ENCODE measurements at regions not wholly inside any gene's neighbourhood (a gene's known extent, or its start where the extent isn't known, plus 50 kb on each side); places are given as distances from the start of the nearest gene placed in this dataset.

GRCh38 chr5:124660229-124661093 is 86.0 kb downstream of the ZNF608 start:
- peaks cover 5 to 7% of the 10 kb centered on the region in 2 donors for H3K4me1 ChIP-seq

GRCh38 chr5:124659798-124660197 is 86.6 kb downstream of the ZNF608 start:
- Histone ChIP-seq H3K4me3 (no peak overlapping the region), H3K9me3 (no peaks in the 10 kb centered on the region), H3K27ac (no peak overlapping the region), H3K36me3 (no peaks in the 10 kb centered on the region), H3K27me3 (no peaks in the 10 kb centered on the region), H3K4me1 (peaks cover 5 to 7% of the 10 kb centered on the region in 2 donors)
- intact Hi-C loops (cut with DNase I; ENCODE audit: low total_unique reads), result no loop called here
- TF ChIP-seq POLR2A (IDR thresholded peaks at IDR 0.05) (no peak), CTCF (IDR thresholded peaks at IDR 0.05) (no peak)
- DNase-seq, result no peak

More at GRCh38 chr5:124660229-124661093, 86.0 kb downstream of the ZNF608 start:
- intact Hi-C loops (cut with DNase I; ENCODE audit: low total_unique reads), result no loop called here
- no peak for TF ChIP-seq POLR2A (IDR thresholded peaks at IDR 0.05)
- no peak for TF ChIP-seq CTCF (IDR thresholded peaks at IDR 0.05)
- DNase-seq, result no peak
- Histone ChIP-seq H3K9me3 (no peaks in the 10 kb centered on the region), H3K27ac (peak overlapping the region; percentile 10 to 65), H3K27me3 (no peaks in the 10 kb centered on the region), H3K4me3 (no peak overlapping the region), H3K36me3 (no peaks in the 10 kb centered on the region)

- intact Hi-C loops (cut with DNase I; ENCODE audit: low total_unique reads), result no loop called here
- peaks cover 5 to 7% of the 10 kb centered on the region in 2 donors for H3K4me1 ChIP-seq
- TF ChIP-seq CTCF (IDR thresholded peaks at IDR 0.05) (no peak), POLR2A (IDR thresholded peaks at IDR 0.05) (no peak)
- no peaks in the 10 kb centered on the region for H3K36me3 ChIP-seq
- H3K4me3 ChIP-seq, result no peak overlapping the region
- H3K27ac ChIP-seq, result no peak overlapping the region
- H3K9me3 ChIP-seq, result no peaks in the 10 kb centered on the region
- DNase-seq, result no peak
- H3K27me3 ChIP-seq, result no peaks in the 10 kb centered on the region
Measured at GRCh38 chr5:124658867-124659557, 87.4 kb downstream of the ZNF608 start.

GRCh38 chr5:124655921-124656511 is 90.4 kb downstream of the ZNF608 start:
- no peak for DNase-seq
- intact Hi-C loops (cut with DNase I; ENCODE audit: low total_unique reads), result no loop called here
- Histone ChIP-seq H3K36me3 (no peaks in the 10 kb centered on the region), H3K9me3 (no peaks in the 10 kb centered on the region), H3K27ac (peak overlapping the region; percentile 0 to 1), H3K4me1 (peaks cover 0 to 2% of the 10 kb centered on the region in 2 donors), H3K4me3 (no peak overlapping the region), H3K27me3 (no peaks in the 10 kb centered on the region)
- TF ChIP-seq POLR2A (IDR thresholded peaks at IDR 0.05) (peak in 1 of 2 donors; percentile 5), CTCF (IDR thresholded peaks at IDR 0.05) (no peak)

Data from uterus (tissue), 3 donors.